ENCODE measurements at regions not wholly inside any gene's neighbourhood (a gene's known extent, or its start where the extent isn't known, plus 50 kb on each side); places are given as distances from the start of the nearest gene placed in this dataset.

GRCh38 chr17:72511242-72511641, 390.4 kb downstream of the SOX9 start:
- DNase-seq = no peak

DNA sequence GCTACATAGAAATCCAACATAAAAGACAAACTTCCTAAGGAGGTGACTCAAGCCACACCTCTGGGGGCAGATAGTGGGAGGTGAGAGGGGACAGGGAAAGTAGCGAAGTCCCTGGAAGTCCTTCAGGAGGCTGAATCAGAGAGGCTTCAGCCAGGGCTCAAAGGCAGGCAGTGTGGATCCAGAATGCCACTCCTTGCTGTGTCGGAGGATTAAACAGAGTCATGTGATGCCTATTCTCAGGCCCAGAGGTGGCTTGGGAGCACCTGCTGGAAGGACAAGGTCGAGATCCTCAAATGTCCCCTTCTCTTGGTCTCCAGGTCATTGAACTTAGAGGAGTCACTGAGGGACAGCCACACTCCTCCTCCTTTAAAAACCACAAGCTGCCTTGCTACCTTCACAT, 391.1 kb downstream of the SOX9 start:
- DNase-seq = no peak

- peak; percentile 24 for DNase-seq
These were observed 392.1 kb downstream of the SOX9 start for GRCh38 chr17:72512649-72513556.

DNA sequence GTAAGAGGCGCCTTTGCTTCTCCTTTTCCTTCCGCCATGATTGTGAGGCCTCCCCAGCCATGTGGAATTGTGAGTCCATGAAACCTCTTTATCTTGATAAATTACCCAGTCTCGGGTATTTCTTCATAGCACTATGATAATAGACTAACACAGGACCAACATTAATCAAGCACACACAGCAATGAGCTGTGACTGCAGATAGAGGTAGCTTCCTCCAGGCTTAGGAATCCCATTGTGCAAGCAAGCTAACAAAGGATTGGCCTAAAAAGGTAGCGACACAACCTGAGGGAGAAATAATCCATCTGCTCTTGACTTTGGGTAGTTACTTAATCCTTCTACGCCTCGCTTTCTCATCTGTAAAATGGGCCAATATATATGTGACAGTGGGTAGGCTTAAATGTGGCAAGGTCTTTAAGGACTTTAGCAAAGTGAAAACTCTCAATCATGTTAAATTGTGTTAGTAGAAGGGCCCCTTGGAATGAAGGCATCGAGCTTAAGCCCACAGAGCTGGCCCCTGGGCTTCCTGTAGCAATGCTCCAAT, 393.6 kb downstream of the SOX9 start:
- DNase-seq = no peak

- peak; percentile 59 for DNase-seq
These were observed 394.1 kb downstream of the SOX9 start for GRCh38 chr17:72514891-72515290.

GRCh38 chr17:72515291-72516065, 394.7 kb downstream of the SOX9 start:
- peak; percentile 90 for DNase-seq

- DNase-seq = peak; percentile 40
These were observed 396.1 kb downstream of the SOX9 start for GRCh38 chr17:72516772-72517399.

DNA sequence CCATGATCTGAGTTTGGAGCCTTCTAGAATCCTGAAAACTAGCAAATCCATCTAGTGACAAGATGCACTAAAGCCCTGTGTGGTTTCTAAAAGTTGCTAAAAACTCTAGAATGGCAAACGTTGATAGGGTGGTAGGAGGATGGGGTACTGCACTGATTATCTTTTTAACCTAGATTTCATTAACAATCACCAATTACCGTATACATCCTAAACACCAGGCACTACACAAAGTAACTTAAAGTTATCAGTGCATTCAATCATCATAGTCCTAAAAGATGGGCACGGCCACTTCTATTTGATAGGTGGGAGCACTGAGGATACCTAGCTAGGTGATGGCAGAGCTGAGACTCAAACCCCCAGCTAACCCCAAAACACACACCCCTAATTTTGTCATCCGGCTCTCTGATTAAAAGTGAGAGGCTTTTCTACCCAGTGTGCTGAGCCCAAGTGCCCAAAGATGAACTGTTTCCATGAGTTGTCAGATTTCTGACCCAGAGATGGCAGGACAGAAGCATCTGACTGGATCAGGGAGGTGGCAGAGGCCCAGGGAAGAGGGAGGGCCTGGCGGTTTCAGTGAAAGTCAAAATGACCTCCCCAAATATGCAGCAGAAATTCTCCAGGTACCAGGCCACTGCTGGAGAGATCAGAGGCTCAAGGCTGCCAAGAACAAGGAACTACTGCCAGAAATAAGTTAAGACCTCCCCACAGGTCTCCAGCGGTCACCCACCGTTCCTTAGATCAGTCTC, 396.8 kb downstream of the SOX9 start:
- DNase-seq = no peak

DNA sequence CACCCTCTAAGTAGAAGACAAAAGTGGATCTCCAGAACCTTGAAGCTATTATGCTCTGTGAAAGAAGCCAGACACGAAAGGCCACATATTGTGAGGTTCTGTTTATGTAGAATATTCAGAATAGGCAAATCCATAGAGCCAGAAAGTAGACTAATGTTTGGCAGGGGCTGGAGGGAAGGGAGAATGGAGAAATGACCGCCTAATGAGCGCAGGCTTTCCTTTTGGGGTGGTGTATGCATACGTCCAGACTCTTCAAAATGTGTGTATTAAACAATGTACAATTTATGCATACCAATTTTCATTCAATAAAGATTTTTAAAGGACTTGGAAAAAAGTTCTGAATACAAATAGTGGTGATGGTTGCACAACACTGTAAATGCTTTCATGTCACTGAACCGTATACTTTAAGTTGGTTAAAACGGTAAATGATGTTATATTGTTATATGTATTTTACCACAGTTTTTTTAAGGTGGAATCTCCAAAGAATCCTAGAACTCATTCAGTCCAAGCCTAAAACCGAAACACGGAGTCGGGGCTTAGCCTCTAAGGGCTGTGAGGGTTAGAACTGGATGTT, 397.4 kb downstream of the SOX9 start:
- DNase-seq = no peak

DNA sequence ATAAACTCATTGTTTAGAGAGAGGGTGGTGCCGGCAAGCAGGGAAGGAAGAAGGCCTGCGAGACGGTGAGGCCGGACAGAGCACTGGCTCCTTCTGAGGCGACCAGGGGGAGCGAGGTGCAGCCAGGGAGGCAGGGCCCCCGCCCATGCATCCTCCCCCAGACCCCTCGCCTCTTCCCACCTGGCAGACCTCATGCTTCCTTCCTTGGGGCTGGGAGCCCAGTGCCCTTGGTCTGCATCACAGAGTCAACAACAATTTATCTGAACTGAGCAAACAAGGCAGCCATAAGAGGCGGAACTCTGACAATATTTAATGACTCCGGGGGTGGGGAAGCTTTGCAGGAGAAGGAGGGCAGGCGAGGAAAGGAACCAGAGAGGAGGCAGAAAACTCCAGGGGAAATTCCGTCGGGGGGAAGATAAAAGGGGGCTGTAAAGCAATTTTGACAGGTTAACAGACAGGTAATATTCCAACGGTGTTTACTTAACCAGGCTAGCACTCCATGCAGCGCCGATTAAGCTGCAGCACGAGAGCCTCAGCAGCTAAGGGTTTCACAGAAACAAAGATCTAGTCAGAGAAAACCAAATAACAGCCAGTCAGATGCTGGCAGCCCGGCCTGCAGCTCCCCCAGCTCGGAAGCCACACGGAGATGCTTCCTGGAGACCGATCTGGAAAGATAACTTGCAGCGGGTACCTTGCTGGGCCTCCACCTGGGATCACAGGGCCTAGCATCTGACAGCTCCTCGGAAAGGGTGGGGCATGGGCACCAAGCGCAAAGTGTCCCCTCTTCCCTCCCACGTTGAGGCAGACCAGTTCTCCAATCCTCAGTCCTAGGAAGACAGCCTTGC, 398.2 kb downstream of the SOX9 start:
- DNase-seq = peak; percentile 92

DNA sequence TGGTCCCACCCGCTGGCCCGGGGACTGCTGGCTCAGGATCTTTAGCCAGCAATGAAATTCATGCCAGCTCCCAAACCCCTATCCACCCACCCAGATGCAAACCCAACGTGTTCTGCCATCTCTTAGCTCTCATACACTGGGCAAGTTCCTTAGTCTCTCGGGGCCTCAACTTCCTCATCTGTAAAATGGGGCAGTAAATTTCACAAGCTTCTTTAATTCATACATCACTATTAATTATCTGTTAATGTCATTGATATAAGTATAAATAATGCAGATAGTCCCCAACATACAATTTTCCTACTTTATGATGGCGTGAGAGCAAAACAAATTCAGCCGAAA, 398.7 kb downstream of the SOX9 start:
- no peak for DNase-seq

DNA sequence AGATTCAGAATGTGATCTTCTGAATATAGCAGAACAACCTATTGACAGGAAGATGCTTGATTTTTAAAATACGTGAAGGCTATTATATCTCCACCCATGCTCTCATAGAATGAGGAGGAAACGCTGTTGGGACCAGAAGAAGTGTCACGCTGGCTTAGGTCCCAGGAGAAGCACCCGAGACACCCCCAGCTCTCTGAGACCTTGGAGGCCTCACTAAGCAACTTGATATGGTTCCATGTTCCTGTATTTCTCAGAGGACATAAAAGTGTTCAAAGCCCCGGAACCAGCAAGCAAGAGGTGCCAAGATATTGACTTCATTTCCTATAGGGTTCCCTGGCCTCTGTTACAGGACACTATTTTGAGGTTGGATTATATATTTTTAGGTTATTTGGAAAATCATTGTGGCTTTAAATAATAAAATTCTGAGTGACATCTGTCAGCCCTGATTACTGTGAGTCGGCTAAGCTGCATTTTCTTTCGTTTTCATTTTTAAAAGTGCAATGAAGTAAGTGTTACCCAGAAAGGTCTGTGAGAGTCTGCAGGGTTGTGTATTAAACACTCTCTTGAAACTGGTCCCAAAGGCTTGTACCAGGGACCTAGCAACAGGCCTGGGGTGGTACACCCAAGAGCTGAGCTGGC, 400.0 kb downstream of the SOX9 start:
- DNase-seq = no peak

- no peak for DNase-seq
These were observed 402.7 kb downstream of the SOX9 start for GRCh38 chr17:72523491-72523890.

DNA sequence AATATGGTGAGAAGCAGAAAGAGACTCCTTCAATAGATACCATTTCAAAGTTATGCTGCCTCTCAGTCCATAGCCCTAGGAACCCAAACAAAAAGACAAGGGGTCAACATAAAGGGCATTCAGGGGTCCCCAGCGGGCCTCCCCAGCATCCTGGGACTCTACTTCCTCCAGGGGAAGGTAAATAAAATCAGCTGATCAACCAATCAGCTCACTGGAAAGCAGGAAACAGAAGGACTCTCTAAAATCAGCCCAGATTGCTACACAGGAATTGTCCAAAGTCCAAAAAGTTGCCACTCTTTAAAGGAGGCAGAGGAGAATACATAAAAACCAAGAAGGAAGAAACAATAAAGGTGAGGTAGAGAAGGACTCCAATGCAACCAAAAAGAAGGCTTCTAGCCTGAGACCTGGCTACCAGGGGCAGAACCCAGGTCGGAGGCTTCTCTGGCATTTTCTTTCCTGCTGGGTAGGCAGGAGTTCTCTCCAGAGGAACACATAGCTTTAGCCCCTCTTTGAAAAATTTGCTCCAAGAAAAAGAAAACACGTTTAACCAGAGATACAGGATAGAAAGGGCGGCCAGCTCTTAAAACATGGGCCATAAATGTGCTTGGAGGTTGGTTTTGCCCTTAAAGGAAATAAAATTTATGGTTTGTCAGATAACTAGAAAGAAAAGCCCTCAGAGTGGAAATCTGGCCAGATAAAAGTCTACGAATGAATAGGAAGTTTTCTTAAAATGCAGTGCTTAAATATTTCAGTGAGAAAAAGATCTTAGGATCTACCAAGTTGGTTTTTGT, 404.6 kb downstream of the SOX9 start:
- no peak for DNase-seq

GRCh38 chr17:72526769-72527168, 405.9 kb downstream of the SOX9 start:
- DNase-seq = no peak

DNA sequence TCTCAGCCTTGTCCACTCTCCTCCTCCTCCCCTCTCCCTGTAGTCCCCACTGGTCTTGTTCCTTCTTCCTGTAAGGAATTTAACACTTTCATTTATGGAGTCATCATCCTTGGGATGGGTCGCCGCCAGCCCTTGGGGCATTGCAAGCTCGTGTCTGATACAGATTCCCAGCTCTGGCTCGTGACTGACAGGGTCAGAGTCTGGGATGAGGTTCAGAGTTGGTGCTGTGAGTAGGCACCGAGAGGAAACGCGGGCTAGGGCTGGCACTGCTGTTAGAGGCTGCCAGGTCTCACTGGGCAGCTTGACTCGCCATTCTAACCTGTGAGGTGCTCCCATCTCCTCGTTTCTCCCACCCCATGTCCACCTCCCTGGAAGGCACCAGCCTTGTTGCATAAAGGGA, 407.0 kb downstream of the SOX9 start:
- no peak for DNase-seq

GRCh38 chr17:72528683-72529082, 407.9 kb downstream of the SOX9 start:
- no peak for DNase-seq

GRCh38 chr17:72529386-72529785, 408.6 kb downstream of the SOX9 start:
- DNase-seq = peak; percentile 50

DNA sequence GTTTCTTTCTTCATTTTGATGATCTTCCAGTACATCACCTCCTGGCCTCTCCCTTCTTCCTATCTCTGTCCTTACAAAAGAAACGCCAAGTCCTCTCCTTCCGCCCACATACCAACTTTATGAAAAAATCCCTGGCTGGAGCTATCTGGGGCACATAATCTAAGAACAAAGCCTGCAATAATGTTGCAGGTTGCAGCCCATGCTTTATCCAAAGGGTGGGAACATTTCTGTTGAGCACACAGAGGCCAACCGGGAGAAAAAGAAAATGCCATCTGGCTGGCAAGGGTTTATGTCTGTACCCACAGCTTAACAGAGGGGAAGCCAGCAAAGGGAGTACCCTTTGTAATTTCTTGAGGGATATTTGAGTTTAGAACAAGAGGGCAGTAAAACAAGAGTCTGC, 409.6 kb downstream of the SOX9 start:
- no peak for DNase-seq

DNA sequence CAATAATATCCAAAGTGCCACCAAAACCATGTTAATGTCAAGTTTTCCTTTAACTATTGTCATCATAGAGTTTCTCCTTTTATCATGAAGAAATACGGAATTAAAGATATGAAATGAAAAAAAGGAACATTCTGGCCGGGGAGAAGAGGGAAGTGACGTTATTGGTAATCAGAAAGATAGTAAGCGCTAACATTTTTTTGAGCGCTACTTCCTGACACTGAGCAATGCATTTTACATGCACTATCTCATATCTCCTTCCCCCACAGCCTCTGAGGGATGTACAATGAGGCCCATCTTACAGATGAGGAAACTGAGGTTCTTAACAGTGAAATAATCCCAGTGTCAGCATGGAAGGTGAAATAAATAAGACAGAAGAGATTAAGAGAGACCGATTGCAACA, 410.9 kb downstream of the SOX9 start:
- DNase-seq = no peak

All from NCI-H1092 treated with DMSO at 0.1 percent for 48 hours (cell line).